Liver (tissue), 3 donors: ENCODE measurements at regions not wholly inside any gene's neighbourhood (a gene's known extent, or its start where the extent isn't known, plus 50 kb on each side); places are given as distances from the start of the nearest gene placed in this dataset.

Experiments used
- ATF3 ChIP-seq: IDR thresholded peaks from 2 replicates; pipeline ENCODE4 v1.6.1; 2016; ENCODE audit warnings: antibody characterized with exemption
- CTCF ChIP-seq: fragments of 150-350 bp; IDR thresholded peaks from 2 replicates; pipeline ENCODE4 v1.5.1; 2017; ENCODE audit warnings: improper control_type of control experiment, low read depth, low read length; ENCODE audit not compliant: missing input control
- EGR1 ChIP-seq, 2 donors: IDR thresholded peaks; 2 replicates each; pipeline ENCODE4 v1.6.1; 2016 to 2018; ENCODE audit warnings: antibody characterized with exemption in 2 of 2, low read depth in 2 of 2
- FOXA1 ChIP-seq: IDR thresholded peaks from 2 replicates; pipeline ENCODE4 v1.6.1; 2016; ENCODE audit warnings: antibody characterized with exemption
- MAX ChIP-seq: IDR thresholded peaks from 2 replicates; pipeline ENCODE4 v1.6.1; 2016; ENCODE audit warnings: antibody characterized with exemption
- RAD21 ChIP-seq, 2 donors: IDR thresholded peaks; 2 replicates each; pipeline ENCODE4 v1.6.1; 2016; ENCODE audit warnings: antibody characterized with exemption in 2 of 2, mild to moderate bottlenecking in 2 of 2
- donor health status: healthy.
- donor health status: healthy.

GRCh38 chr10:106271237-106271636 is 893.3 kb downstream of the SORCS1 start:
- TF ChIP-seq CTCF: no peak
- TF ChIP-seq ATF3: no peak
- TF ChIP-seq EGR1 (IDR thresholded peaks at IDR 0.05; ENCODE audit: low read depth in 2 of 2): no peak
- no peak for TF ChIP-seq FOXA1
- TF ChIP-seq MAX: no peak
- no peak for TF ChIP-seq RAD21 (IDR thresholded peaks at IDR 0.05)
